Glutamatergic neuron (in vitro differentiated cells): ENCODE measurements at regions not wholly inside any gene's neighbourhood (a gene's known extent, or its start where the extent isn't known, plus 50 kb on each side); places are given as distances from the start of the nearest gene placed in this dataset.
"Not testable (repeated sequence)": the region's sequence is repeated elsewhere in the genome, so short reads cannot be mapped to it uniquely, and the experiment has no call there.

Experiments used
- DNase-seq: peaks from one replicate; pipeline ENCODE4 v3.0.0; 2022
- H3K27ac Mint-ChIP-seq: one replicate; pipeline ENCODE4 v1.8.0; 2020; ENCODE audit warnings: mild to moderate bottlenecking, mixed read lengths, inconsistent platforms; ENCODE audit not compliant: unreplicated experiment
- H3K27me3 Mint-ChIP-seq: one replicate; pipeline ENCODE4 v1.8.0; 2020; ENCODE audit warnings: mild to moderate bottlenecking, moderate library complexity, mixed read lengths, inconsistent platforms; ENCODE audit not compliant: unreplicated experiment
- H3K36me3 Mint-ChIP-seq: one replicate; pipeline ENCODE4 v1.8.0; 2020; ENCODE audit warnings: mild to moderate bottlenecking, mixed read lengths, inconsistent platforms; ENCODE audit not compliant: unreplicated experiment
- H3K4me1 Mint-ChIP-seq: one replicate; pipeline ENCODE4 v1.8.0; 2020; ENCODE audit warnings: mild to moderate bottlenecking, low read depth, mixed read lengths, inconsistent platforms; ENCODE audit not compliant: unreplicated experiment
- H3K4me3 Mint-ChIP-seq: one replicate; pipeline ENCODE4 v1.8.0; 2020; ENCODE audit warnings: mild to moderate bottlenecking, mixed read lengths, inconsistent platforms; ENCODE audit not compliant: unreplicated experiment
- H3K9me3 Mint-ChIP-seq: one replicate; pipeline ENCODE4 v1.8.0; 2020; ENCODE audit warnings: mild to moderate bottlenecking, moderate library complexity, mixed read lengths, inconsistent platforms; ENCODE audit not compliant: unreplicated experiment
- CTCF ChIP-seq: fragments of 200-600 bp; sonication (generic); IDR thresholded peaks from one replicate; pipeline ENCODE4 v1.5.0; 2021; ENCODE audit not compliant: partially characterized antibody, unreplicated experiment

GRCh38 chr13:65125236-65125635 lies 2104.9 kb downstream of the PCDH9 start:
- Mint-ChIP-seq H3K4me3 (no peak overlapping the region), H3K36me3 (no peaks in the 10 kb centered on the region), H3K27ac (no peak overlapping the region), H3K4me1 (no peaks in the 10 kb centered on the region), H3K27me3 (no peaks in the 10 kb centered on the region), H3K9me3 (no peaks in the 10 kb centered on the region)
- DNase-seq = no peak
- TF ChIP-seq CTCF = no peak

GRCh38 chr13:65112531-65112941 lies 2117.6 kb downstream of the PCDH9 start:
- H3K4me3 Mint-ChIP-seq = no peak overlapping the region

GRCh38 chr13:65112123-65112522 lies 2118.0 kb downstream of the PCDH9 start:
- TF ChIP-seq CTCF = no peak
- Mint-ChIP-seq H3K9me3 (no peaks in the 10 kb centered on the region), H3K27me3 (peaks cover 2% of the 10 kb centered on the region), H3K36me3 (peaks cover 2% of the 10 kb centered on the region), H3K27ac (no peak overlapping the region), H3K4me3 (no peak overlapping the region), H3K4me1 (peaks cover 1% of the 10 kb centered on the region)
- DNase-seq = no peak

More at GRCh38 chr13:65112531-65112941, 2117.6 kb downstream of the PCDH9 start:
- no peaks in the 10 kb centered on the region for H3K9me3 Mint-ChIP-seq
- peaks cover 1% of the 10 kb centered on the region for H3K4me1 Mint-ChIP-seq
- no peak for DNase-seq
- H3K27me3 Mint-ChIP-seq = peaks cover 2% of the 10 kb centered on the region
- H3K27ac Mint-ChIP-seq = no peak overlapping the region
- no peak for TF ChIP-seq CTCF
- H3K36me3 Mint-ChIP-seq = no peaks in the 10 kb centered on the region

GRCh38 chr13:65111223-65111622 lies 2118.9 kb downstream of the PCDH9 start:
- Mint-ChIP-seq H3K27ac (no peak overlapping the region), H3K9me3 (no peaks in the 10 kb centered on the region), H3K27me3 (peaks cover 2% of the 10 kb centered on the region), H3K4me1 (peaks cover 1% of the 10 kb centered on the region), H3K4me3 (no peak overlapping the region), H3K36me3 (peaks cover 11% of the 10 kb centered on the region)
- TF ChIP-seq CTCF = no peak
- DNase-seq = no peak

GRCh38 chr13:65104436-65104835 lies 2125.7 kb downstream of the PCDH9 start:
- H3K27ac Mint-ChIP-seq, H3K9me3 Mint-ChIP-seq, DNase-seq, H3K27me3 Mint-ChIP-seq, H3K4me3 Mint-ChIP-seq, H3K4me1 Mint-ChIP-seq: not testable (repeated sequence)
- H3K36me3 Mint-ChIP-seq = peaks cover 14% of the 10 kb centered on the region

- H3K27ac Mint-ChIP-seq = no peak overlapping the region
- H3K4me1 Mint-ChIP-seq = peaks cover 4% of the 10 kb centered on the region
- peaks cover 14% of the 10 kb centered on the region for H3K36me3 Mint-ChIP-seq
- H3K9me3 Mint-ChIP-seq = no peaks in the 10 kb centered on the region
- TF ChIP-seq CTCF = no peak
- no peaks in the 10 kb centered on the region for H3K27me3 Mint-ChIP-seq
- no peak for DNase-seq
- H3K4me3 Mint-ChIP-seq = no peak overlapping the region
Observed at GRCh38 chr13:65103351-65103750, 2126.8 kb downstream of the PCDH9 start.
